Liver (tissue), 8 donors: ENCODE measurements at regions not wholly inside any gene's neighbourhood (a gene's known extent, or its start where the extent isn't known, plus 50 kb on each side); places are given as distances from the start of the nearest gene placed in this dataset.

Experiments used
- DNase-seq: peaks from one replicate; pipeline ENCODE4 v3.0.0-alpha.2; 2017; ENCODE audit warnings: low spot score
- H3K27ac ChIP-seq, 2 donors: one replicate each; pipeline ENCODE4 v1.7.0; 2013; ENCODE audit warnings: inconsistent platforms in 2 of 2, low read length in 2 of 2, control low read depth in 1 of 2, low read depth in 1 of 2, mild to moderate bottlenecking in 1 of 2
- H3K27me3 ChIP-seq, 4 donors: one replicate each; pipeline versions ENCODE4 v1.6.1 to v1.7.0; 2013; ENCODE audit warnings: low read length in 3 of 4, inconsistent platforms in 1 of 4, mild to moderate bottlenecking in 1 of 4, moderate library complexity in 1 of 4; ENCODE audit not compliant: control insufficient read depth in 4 of 4, insufficient read depth in 4 of 4
- H3K36me3 ChIP-seq, 4 donors: one replicate each; pipeline versions ENCODE4 v1.6.1 to v1.7.0; 2013; ENCODE audit warnings: low read length in 3 of 4, mild to moderate bottlenecking in 3 of 4, low read depth in 1 of 4, moderate library complexity in 1 of 4; ENCODE audit not compliant: control insufficient read depth in 4 of 4, insufficient read depth in 3 of 4
- H3K4me1 ChIP-seq, 4 donors: one replicate each; pipeline versions ENCODE4 v1.6.1 to v1.7.0; 2013; ENCODE audit warnings: low read length in 3 of 4, mild to moderate bottlenecking in 3 of 4, moderate library complexity in 1 of 4; ENCODE audit not compliant: control insufficient read depth in 4 of 4, insufficient read depth in 4 of 4
- H3K4me3 ChIP-seq, 3 donors: one replicate each; pipeline versions ENCODE4 v1.6.1 to v1.7.0; 2013; ENCODE audit warnings: low read length in 3 of 3, control low read depth in 1 of 3, low read depth in 1 of 3, mild to moderate bottlenecking in 1 of 3
- H3K9ac ChIP-seq, 2 donors: one replicate each; pipeline ENCODE4 v1.7.0; 2013; ENCODE audit warnings: low read length in 2 of 2, mild to moderate bottlenecking in 2 of 2, moderate library complexity in 2 of 2, control low read depth in 1 of 2, low read depth in 1 of 2
- H3K9me3 ChIP-seq, 4 donors: one replicate each; pipeline versions ENCODE4 v1.6.1 to v1.7.0; 2013; ENCODE audit warnings: low read length in 3 of 4; ENCODE audit not compliant: control insufficient read depth in 4 of 4
- ATF3 ChIP-seq: IDR thresholded peaks from 2 replicates; pipeline ENCODE4 v1.6.1; 2016; ENCODE audit warnings: antibody characterized with exemption
- CTCF ChIP-seq: fragments of 150-350 bp; IDR thresholded peaks from 2 replicates; pipeline ENCODE4 v1.5.1; 2017; ENCODE audit warnings: improper control_type of control experiment, low read depth, low read length; ENCODE audit not compliant: missing input control
- EGR1 ChIP-seq, 2 donors: IDR thresholded peaks; 2 replicates each; pipeline ENCODE4 v1.6.1; 2016 to 2018; ENCODE audit warnings: antibody characterized with exemption in 2 of 2, low read depth in 2 of 2
- FOXA1 ChIP-seq: IDR thresholded peaks from 2 replicates; pipeline ENCODE4 v1.6.1; 2016; ENCODE audit warnings: antibody characterized with exemption
- FOXA2 ChIP-seq: IDR thresholded peaks from 2 replicates; pipeline ENCODE4 v1.6.1; 2016; ENCODE audit warnings: antibody characterized with exemption
- GABPA ChIP-seq, 2 donors: IDR thresholded peaks in 1 of 2; conservative IDR thresholded peaks in 1 of 2; 2 replicates each; pipeline ENCODE4 v1.6.1; 2016; ENCODE audit warnings: antibody characterized with exemption in 2 of 2, mild to moderate bottlenecking in 1 of 2, moderate library complexity in 1 of 2
- HNF4A ChIP-seq, 2 donors: conservative IDR thresholded peaks; 2 replicates each; pipeline ENCODE4 v1.6.1; 2016; ENCODE audit warnings: antibody characterized with exemption in 2 of 2, mild to moderate bottlenecking in 2 of 2
- HNF4G ChIP-seq: IDR thresholded peaks from 2 replicates; pipeline ENCODE4 v1.6.1; 2016; ENCODE audit warnings: antibody characterized with exemption
- JUND ChIP-seq, 2 donors: IDR thresholded peaks; 2 replicates each; pipeline ENCODE4 v1.6.1; 2016; ENCODE audit warnings: antibody characterized with exemption in 2 of 2
- MAX ChIP-seq: IDR thresholded peaks from 2 replicates; pipeline ENCODE4 v1.6.1; 2016; ENCODE audit warnings: antibody characterized with exemption
- NR2F2 ChIP-seq: IDR thresholded peaks from 2 replicates; pipeline ENCODE4 v1.6.1; 2016; ENCODE audit warnings: antibody characterized with exemption
- RAD21 ChIP-seq, 2 donors: IDR thresholded peaks; 2 replicates each; pipeline ENCODE4 v1.6.1; 2016; ENCODE audit warnings: antibody characterized with exemption in 2 of 2, mild to moderate bottlenecking in 2 of 2
- REST ChIP-seq: IDR thresholded peaks from 2 replicates; pipeline ENCODE4 v1.6.1; 2016; ENCODE audit warnings: antibody characterized with exemption, mild to moderate bottlenecking
- RXRA ChIP-seq, 2 donors: IDR thresholded peaks; 2 replicates each; pipeline ENCODE4 v1.6.1; 2017 to 2018; ENCODE audit warnings: antibody characterized with exemption in 2 of 2, mild to moderate bottlenecking in 1 of 2
- SP1 ChIP-seq: IDR thresholded peaks from 2 replicates; pipeline ENCODE4 v1.6.1; 2018; ENCODE audit warnings: antibody characterized with exemption, mild to moderate bottlenecking
- TAF1 ChIP-seq: conservative IDR thresholded peaks from 2 replicates; pipeline ENCODE4 v1.6.1; 2016; ENCODE audit warnings: antibody characterized with exemption, mild to moderate bottlenecking
- YY1 ChIP-seq: IDR thresholded peaks from 2 replicates; pipeline ENCODE4 v1.6.1; 2016; ENCODE audit warnings: antibody characterized with exemption, mild to moderate bottlenecking
- ZBTB33 ChIP-seq: IDR thresholded peaks from 2 replicates; pipeline ENCODE4 v1.6.1; 2016; ENCODE audit warnings: antibody characterized with exemption
- WGBS: extraction: QIAGEN DNeasy Blood & Tissue Kit; methylation state at CpG from one replicate; pipeline ENCODE4 v1.1.7; 2013; 5-methylcytosine and 5-hydroxymethylcytosine counted together
- donor health status: healthy.
- donor health status: healthy.
- donor health status: healthy.
- donor health status: healthy.
- donor health status: healthy.

- no peak for TF ChIP-seq NR2F2
- no peak for TF ChIP-seq JUND (IDR thresholded peaks at IDR 0.05)
- TF ChIP-seq HNF4A (conservative IDR thresholded peaks at IDR 0.05): no peak
- no peak for TF ChIP-seq EGR1 (IDR thresholded peaks at IDR 0.05; ENCODE audit: low read depth in 2 of 2)
- no peak for TF ChIP-seq CTCF
- no peak for TF ChIP-seq TAF1
- TF ChIP-seq ATF3: no peak
- no peak for TF ChIP-seq SP1
- no peak for TF ChIP-seq GABPA (IDR thresholded peaks at IDR 0.05 in 1 of 2, conservative IDR thresholded peaks at IDR 0.05 in 1 of 2)
- TF ChIP-seq RXRA (IDR thresholded peaks at IDR 0.05): no peak
- no peak for TF ChIP-seq FOXA2
- no peak for TF ChIP-seq FOXA1
- TF ChIP-seq HNF4G: no peak
- Histone ChIP-seq H3K27ac (no peak overlapping the region), H3K9ac (no peak overlapping the region), H3K9me3 (peaks cover 0 to 7% (median under 1%) of the 10 kb centered on the region in 4 donors), H3K27me3 (no peaks in the 10 kb centered on the region), H3K4me3 (no peak overlapping the region), H3K4me1 (no peaks in the 10 kb centered on the region), H3K36me3 (no peaks in the 10 kb centered on the region)
- WGBS: 94% methylated on average over 19 of the region's 19 CpGs
- DNase-seq: no peak
These were observed 83.5 kb upstream of the ZNF254 start for GRCh38 chr19:24003537-24003936.

GRCh38 chr19:24004166-24004565 lies 82.8 kb upstream of the ZNF254 start:
- Histone ChIP-seq H3K9me3 (peaks cover 0 to 6% (median 0%) of the 10 kb centered on the region in 4 donors), H3K27me3 (no peaks in the 10 kb centered on the region)
- DNase-seq: no peak

More at GRCh38 chr19:24004166-24004565, 82.8 kb upstream of the ZNF254 start:
- TF ChIP-seq REST (no peak), HNF4G (no peak), GABPA (IDR thresholded peaks at IDR 0.05 in 1 of 2, conservative IDR thresholded peaks at IDR 0.05 in 1 of 2) (no peak), RAD21 (IDR thresholded peaks at IDR 0.05) (no peak), YY1 (no peak), HNF4A (conservative IDR thresholded peaks at IDR 0.05) (no peak), EGR1 (IDR thresholded peaks at IDR 0.05; ENCODE audit: low read depth in 2 of 2) (no peak), CTCF (no peak), RXRA (IDR thresholded peaks at IDR 0.05) (no peak), NR2F2 (no peak), ZBTB33 (no peak), MAX (no peak), SP1 (no peak), FOXA2 (no peak), TAF1 (no peak), FOXA1 (no peak), JUND (IDR thresholded peaks at IDR 0.05) (no peak), ATF3 (no peak)
- Histone ChIP-seq H3K27ac (no peak overlapping the region), H3K9ac (no peak overlapping the region), H3K36me3 (no peaks in the 10 kb centered on the region), H3K4me3 (no peak overlapping the region), H3K4me1 (no peaks in the 10 kb centered on the region)
- 76% methylated on average over 6 of the region's 6 CpGs for WGBS
